Endothelial cell of umbilical vein (primary cell): ENCODE measurements at regions not wholly inside any gene's neighbourhood (a gene's known extent, or its start where the extent isn't known, plus 50 kb on each side); places are given as distances from the start of the nearest gene placed in this dataset.

Experiments
- BruUV-seq: library from RNA; stranded (reverse); fragments of 400-500 nt; replicated peaks from 2 replicates; lab custom pipeline; 2021; lab: Mats Ljungman, UMichigan
- CTCF ChIA-PET: fragments of 300-600, 350-600 bp; sonication (Branson Sonifier 250); formaldehyde crosslinking; loops from one replicate; lab custom pipeline; 2021; ENCODE audit warnings: antibody characterized with exemption, inconsistent platforms; lab: Charles Lee
- POLR2A ChIA-PET: fragments of 300-600, 350-600 bp; sonication (Branson Sonifier 250); formaldehyde crosslinking; loops from one replicate; lab custom pipeline; 2021; ENCODE audit warnings: antibody characterized with exemption, inconsistent platforms; lab: Charles Lee
- DNase-seq: peaks from one replicate; pipeline ENCODE4 v3.0.0-alpha.2; 2011; ENCODE audit warnings: low read depth, low spot score
- FAIRE-seq: peaks from 2 replicates; lab custom pipeline; 2011; peaks lifted over from hg19 to GRCh38; lab: Jason Lieb, UNC
- H2AFZ ChIP-seq: 2 replicates; pipeline ENCODE4 v1.6.0; 2012; ENCODE audit warnings: low read depth, low read length, control low read depth, inconsistent platforms
- H3K27ac ChIP-seq: 2 replicates; pipeline ENCODE4 v1.5.1; 2011; ENCODE audit warnings: low read depth, mild to moderate bottlenecking, control low read depth, low read length, moderate library complexity; ENCODE audit not compliant: insufficient read depth
- H3K27me3 ChIP-seq, 2 experiments: 2 replicates each; pipeline versions ENCODE4 v1.6.0 to v1.6.1; 2011; ENCODE audit warnings: low read length in 2 of 2, mixed read lengths in 1 of 2; ENCODE audit not compliant: control insufficient read depth in 2 of 2, insufficient read depth in 2 of 2
- H3K36me3 ChIP-seq, 2 experiments: 2 replicates in 1 of 2; 3 replicates in 1 of 2; pipeline ENCODE4 v1.5.1; 2011; ENCODE audit warnings: low read length in 2 of 2, mild to moderate bottlenecking in 1 of 2, moderate library complexity in 1 of 2; ENCODE audit not compliant: control insufficient read depth in 2 of 2, insufficient read depth in 2 of 2; ENCODE audit errors: extremely low read depth in 1 of 2
- H3K4me1 ChIP-seq: 3 replicates; pipeline ENCODE4 v1.5.1; 2011; ENCODE audit warnings: mild to moderate bottlenecking, low read length; ENCODE audit not compliant: control insufficient read depth, insufficient read depth; ENCODE audit errors: extremely low read depth
- H3K4me2 ChIP-seq: 2 replicates; pipeline ENCODE4 v1.6.1; 2011; ENCODE audit warnings: low read length, control low read depth, mixed read lengths; ENCODE audit not compliant: insufficient read depth
- H3K4me3 ChIP-seq, 3 experiments: fragments of 200-600 bp in 1 of 3; sonication (generic), shearing (Covaris generic) in 1 of 3; replicated peaks in 1 of 3; 2 replicates each; pipeline ENCODE4 v1.5.1; 2011 to 2016; ENCODE audit warnings: control low read depth in 3 of 3, low read length in 3 of 3, mild to moderate bottlenecking in 2 of 3, inconsistent platforms in 1 of 3, low read depth in 1 of 3, moderate library complexity in 1 of 3; ENCODE audit not compliant: insufficient read depth in 1 of 3
- H3K79me2 ChIP-seq: 2 replicates; pipeline ENCODE4 v1.6.0; 2012; ENCODE audit warnings: low read length, inconsistent platforms; ENCODE audit not compliant: control insufficient read depth, insufficient read depth
- H3K9ac ChIP-seq: replicated peaks from 2 replicates; pipeline ENCODE3; 2011; ENCODE audit warnings: low read length, control low read depth; ENCODE audit not compliant: insufficient read depth; ENCODE audit errors: extremely low read depth
- H3K9me1 ChIP-seq: replicated peaks from 3 replicates; pipeline ENCODE4 v1.6.0; 2011; ENCODE audit warnings: mild to moderate bottlenecking, low read length; ENCODE audit not compliant: control insufficient read depth, insufficient read depth; ENCODE audit errors: extremely low read depth
- H3K9me3 ChIP-seq: replicated peaks from 2 replicates; pipeline ENCODE4 v1.5.1; 2012; ENCODE audit warnings: low read length, inconsistent platforms; ENCODE audit not compliant: control insufficient read depth, insufficient read depth
- H4K20me1 ChIP-seq: replicated peaks from 2 replicates; pipeline ENCODE3; 2011; ENCODE audit warnings: mild to moderate bottlenecking, low read length; ENCODE audit not compliant: control insufficient read depth, insufficient read depth; ENCODE audit errors: extremely low read depth
- EZH2 ChIP-seq: IDR thresholded peaks from 2 replicates; pipeline ENCODE4 v1.6.1; 2012; ENCODE audit warnings: borderline replicate concordance, low read depth, mild to moderate bottlenecking, moderate library complexity, low read length, inconsistent platforms; ENCODE audit not compliant: severe bottlenecking
- FOS ChIP-seq: IDR thresholded peaks from 2 replicates; pipeline ENCODE4 v1.6.1; 2011; ENCODE audit warnings: mild to moderate bottlenecking, low read length, moderate library complexity, borderline replicate concordance; ENCODE audit not compliant: insufficient read depth
- GATA2 ChIP-seq: IDR thresholded peaks from 2 replicates; pipeline ENCODE4 v1.7.0; 2011; ENCODE audit warnings: low read depth, mild to moderate bottlenecking, moderate library complexity, mixed read lengths, low read length; ENCODE audit not compliant: insufficient read length, insufficient read depth
- JUN ChIP-seq: IDR thresholded peaks from 2 replicates; pipeline ENCODE4 v1.6.1; 2011; ENCODE audit warnings: borderline replicate concordance, low read depth; ENCODE audit not compliant: insufficient read length, insufficient read depth
- MAX ChIP-seq: IDR thresholded peaks from 2 replicates; pipeline ENCODE4 v1.6.1; 2011; ENCODE audit not compliant: insufficient read depth, insufficient read length
- MYC ChIP-seq: IDR thresholded peaks from one replicate; pipeline ENCODE4 v1.6.1; 2011; ENCODE audit warnings: mild to moderate bottlenecking, low read depth, low read length
- POLR2AphosphoS5 ChIP-seq: IDR thresholded peaks from 2 replicates; pipeline ENCODE4 v1.6.1; 2012; ENCODE audit warnings: low read depth, mild to moderate bottlenecking, control low read depth, low read length, moderate library complexity; ENCODE audit not compliant: insufficient read depth
- dilution Hi-C: fragments of 300-500 bp; cut with MboI; formaldehyde crosslinking; loops from one replicate; pipeline ENCODE4 v1.15.0; 2019; ENCODE audit warnings: low sequenced_read_pairs; ENCODE audit not compliant: extremely low pct_ligation_motif_present
- intact Hi-C: fragments of 100-400 bp; cut with micrococcal nuclease; formaldehyde crosslinking; loops from one replicate; pipeline ENCODE4 v1.10.0; 2022

GRCh38 chr18:31267823-31268481 is 50.0 kb upstream of the DSG1 start:
- CTCF ChIA-PET = no interaction called here

More at GRCh38 chr18:31267823-31268481, 50.0 kb upstream of the DSG1 start:
- TF ChIP-seq POLR2AphosphoS5 (no peak), GATA2 (no peak), FOS (no peak), EZH2 (no peak), MYC (no peak), MAX (no peak), JUN (no peak)
- H3K4me2 ChIP-seq = no peak overlapping the region
- POLR2A ChIA-PET = no interaction called here
- no TSS peak for BruUV-seq
- H3K79me2 ChIP-seq = no peaks in the 10 kb centered on the region
- no peaks in the 10 kb centered on the region for H4K20me1 ChIP-seq
- no peaks in the 10 kb centered on the region for H3K36me3 ChIP-seq
- H3K27ac ChIP-seq = no peak overlapping the region
- H3K9me3 ChIP-seq = no peaks in the 10 kb centered on the region
- intact Hi-C loops (no loop called here), dilution Hi-C loops (no loop called here)
- H3K9ac ChIP-seq = no peak overlapping the region
- H2AFZ ChIP-seq = no peak overlapping the region
- no peaks in the 10 kb centered on the region for H3K9me1 ChIP-seq
- peak; percentile 62 for FAIRE-seq
- peaks cover 0 to 2% of the 10 kb centered on the region in 2 experiments for H3K27me3 ChIP-seq
- DNase-seq = no peak
- no peaks in the 10 kb centered on the region for H3K4me1 ChIP-seq
- H3K4me3 ChIP-seq = no peak overlapping the region
